HEK293T (cell line): ENCODE measurements at regions not wholly inside any gene's neighbourhood (a gene's known extent, or its start where the extent isn't known, plus 50 kb on each side); places are given as distances from the start of the nearest gene placed in this dataset.

Source experiments
- CTCF ChIA-PET: fragments of 350-600 bp; formaldehyde crosslinking; extraction: SDS; loops from one replicate; lab custom pipeline; 2021; ENCODE audit warnings: antibody characterized with exemption, inconsistent platforms; lab: Yijun Ruan, JAX
- POLR2A ChIA-PET: fragments of 350-600 bp; formaldehyde crosslinking; extraction: SDS; loops from one replicate; lab custom pipeline; 2020; ENCODE audit warnings: antibody characterized with exemption, inconsistent platforms; lab: Yijun Ruan, JAX
- DNase-seq: peaks from one replicate; pipeline ENCODE4 v3.0.0; 2012; ENCODE audit warnings: mixed read lengths; ENCODE audit errors: extremely low spot score
- ARNT ChIP-seq: fragments of 450-650 bp; IDR thresholded peaks from 2 replicates; pipeline ENCODE4 v1.6.1; 2017; ENCODE audit warnings: mild to moderate bottlenecking
- BHLHE40 ChIP-seq: fragments of 450-650 bp; IDR thresholded peaks from 2 replicates; pipeline ENCODE4 v1.6.1; 2016; ENCODE audit warnings: mild to moderate bottlenecking, moderate library complexity, borderline replicate concordance
- CTBP1 ChIP-seq: fragments of 450-650 bp; IDR thresholded peaks from 2 replicates; pipeline ENCODE4 v1.6.1; 2016; ENCODE audit warnings: borderline replicate concordance
- ELF4 ChIP-seq: fragments of 450-650 bp; IDR thresholded peaks from 2 replicates; pipeline ENCODE4 v1.6.1; 2017; ENCODE audit warnings: antibody characterized with exemption
- FOXA1 ChIP-seq: fragments of 450-650 bp; IDR thresholded peaks from 2 replicates; pipeline ENCODE4 v1.6.1; 2016; ENCODE audit warnings: mild to moderate bottlenecking
- FOXK2 ChIP-seq: fragments of 450-650 bp; IDR thresholded peaks from 2 replicates; pipeline ENCODE4 v1.6.1; 2016; ENCODE audit warnings: mild to moderate bottlenecking
- FOXM1 ChIP-seq: fragments of 450-650 bp; IDR thresholded peaks from 2 replicates; pipeline ENCODE4 v1.6.1; 2017; ENCODE audit warnings: mild to moderate bottlenecking, borderline replicate concordance
- HDGF ChIP-seq: fragments of 450-650 bp; IDR thresholded peaks from 2 replicates; pipeline ENCODE4 v1.6.1; 2017; ENCODE audit warnings: antibody characterized with exemption, borderline replicate concordance
- L3MBTL2 ChIP-seq: fragments of 450-650 bp; conservative IDR thresholded peaks from 2 replicates; pipeline ENCODE4 v1.6.1; 2016; ENCODE audit warnings: mild to moderate bottlenecking
- LEF1 ChIP-seq: fragments of 450-650 bp; IDR thresholded peaks from 2 replicates; pipeline ENCODE4 v1.6.1; 2017; ENCODE audit warnings: mild to moderate bottlenecking, borderline replicate concordance
- NFRKB ChIP-seq: fragments of 450-650 bp; IDR thresholded peaks from 2 replicates; pipeline ENCODE4 v1.6.1; 2016; ENCODE audit warnings: mild to moderate bottlenecking, moderate library complexity
- PKNOX1 ChIP-seq: fragments of 450-650 bp; IDR thresholded peaks from 2 replicates; pipeline ENCODE4 v1.6.1; 2016
- SP1 ChIP-seq: fragments of 450-650 bp; IDR thresholded peaks from 2 replicates; pipeline ENCODE4 v1.6.1; 2017
- SUZ12 ChIP-seq: fragments of 450-650 bp; IDR thresholded peaks from 2 replicates; pipeline ENCODE4 v1.6.1; 2016; ENCODE audit warnings: mild to moderate bottlenecking
- TARDBP ChIP-seq: fragments of 450-650 bp; IDR thresholded peaks from 2 replicates; pipeline ENCODE4 v1.6.1; 2016
- ZNF384 ChIP-seq: fragments of 450-650 bp; IDR thresholded peaks from 2 replicates; pipeline ENCODE4 v1.6.1; 2016

- DNase-seq: no peak
- TF ChIP-seq HDGF (no peak), NFRKB (no peak), ELF4 (no peak), FOXK2 (no peak), FOXM1 (no peak), CTBP1 (no peak), L3MBTL2 (no peak), ZNF384 (no peak), PKNOX1 (no peak), SP1 (no peak), TARDBP (no peak), LEF1 (no peak), FOXA1 (no peak)
- ChIA-PET CTCF (no interaction called here), POLR2A (no interaction called here)
Measured at GRCh38 chr11:31936312-31936711, 125.2 kb upstream of the PAX6 start.

DNA sequence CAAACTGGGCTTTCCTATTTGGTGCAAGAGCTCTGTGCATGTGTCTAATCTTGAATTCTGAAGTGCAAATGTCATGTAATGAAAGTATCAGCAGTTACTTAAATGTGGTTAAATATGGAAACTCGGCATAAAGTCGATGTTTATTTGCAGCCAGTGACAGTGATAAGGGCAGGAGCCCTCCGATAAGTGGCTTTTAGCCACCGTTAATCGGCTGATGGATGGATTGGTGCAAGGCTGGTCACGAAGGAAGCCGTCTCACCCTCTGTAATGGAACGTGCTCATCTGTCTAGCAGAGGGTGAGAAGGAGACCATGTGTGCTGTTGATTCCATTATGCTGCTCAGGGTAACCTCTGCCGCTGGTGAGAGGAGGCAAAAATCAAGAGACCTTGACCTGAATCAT lies 121.8 kb upstream of the PAX6 start:
- no peak for TF ChIP-seq L3MBTL2
- TF ChIP-seq FOXM1: no peak
- TF ChIP-seq NFRKB: no peak
- TF ChIP-seq ELF4: no peak
- TF ChIP-seq FOXK2: no peak

DNA sequence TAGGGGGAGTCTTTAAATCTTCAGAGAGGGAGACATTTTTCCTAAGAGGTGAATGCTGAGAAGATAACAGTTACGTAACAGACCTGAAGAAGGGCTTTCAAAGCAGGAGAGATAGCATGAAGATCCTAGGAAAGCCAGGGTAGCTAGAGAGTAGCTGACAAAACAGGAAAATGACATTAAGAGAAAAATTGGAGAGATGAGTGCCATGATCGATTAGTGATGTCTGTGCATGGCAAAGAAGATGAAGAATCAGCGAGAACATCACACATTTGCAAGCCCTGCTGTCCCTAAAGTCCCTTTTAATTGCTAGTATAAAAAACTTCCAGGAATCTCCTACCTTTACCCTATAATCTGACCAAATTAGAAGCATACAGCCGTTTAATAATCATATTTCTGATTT lies 116.9 kb upstream of the PAX6 start:
- ChIA-PET CTCF (no interaction called here), POLR2A (no interaction called here)
- no peak for TF ChIP-seq BHLHE40
- no peak for TF ChIP-seq SP1
- TF ChIP-seq SUZ12: no peak
- TF ChIP-seq TARDBP: no peak
- DNase-seq: no peak

More for the DNA sequence above, 121.8 kb upstream of the PAX6 start:
- CTCF ChIA-PET: interaction anchor here (1.8 kb wide), 1 partner anchor 25 kb away, joined by 8 read pairs; no protein-coding TSS in a partner anchor
- POLR2A ChIA-PET: no interaction called here
- DNase-seq: no peak

GRCh38 chr11:31926816-31927528 lies 115.8 kb upstream of the PAX6 start:
- no peak for DNase-seq
- CTCF ChIA-PET: interaction anchor here (0.7 kb wide), 1 partner anchor 31 kb away, joined by 3 read pairs; no protein-coding TSS in a partner anchor
- POLR2A ChIA-PET: no interaction called here
- TF ChIP-seq ZNF384: no peak
- no peak for TF ChIP-seq BHLHE40
- TF ChIP-seq PKNOX1: no peak
- TF ChIP-seq NFRKB: no peak
- no peak for TF ChIP-seq TARDBP
- TF ChIP-seq L3MBTL2: no peak
- TF ChIP-seq LEF1: no peak
- no peak for TF ChIP-seq FOXA1
- TF ChIP-seq CTBP1: no peak
- TF ChIP-seq SP1: no peak
- TF ChIP-seq FOXM1: no peak
- no peak for TF ChIP-seq ELF4
- TF ChIP-seq ARNT: no peak
- TF ChIP-seq FOXK2: no peak
- no peak for TF ChIP-seq HDGF
- no peak for TF ChIP-seq SUZ12

GRCh38 chr11:31926106-31926505 lies 115.0 kb upstream of the PAX6 start:
- TF ChIP-seq ELF4 (no peak), FOXM1 (no peak), PKNOX1 (no peak), FOXA1 (no peak), ARNT (no peak), SUZ12 (no peak), NFRKB (no peak), SP1 (no peak), ZNF384 (no peak), HDGF (no peak), LEF1 (no peak), CTBP1 (no peak), TARDBP (no peak), FOXK2 (no peak)
- ChIA-PET POLR2A (no interaction called here), CTCF (interaction anchor here (0.7 kb wide), 1 partner anchor 32 kb away, joined by 3 read pairs; no protein-coding TSS in a partner anchor)
- no peak for DNase-seq

DNA sequence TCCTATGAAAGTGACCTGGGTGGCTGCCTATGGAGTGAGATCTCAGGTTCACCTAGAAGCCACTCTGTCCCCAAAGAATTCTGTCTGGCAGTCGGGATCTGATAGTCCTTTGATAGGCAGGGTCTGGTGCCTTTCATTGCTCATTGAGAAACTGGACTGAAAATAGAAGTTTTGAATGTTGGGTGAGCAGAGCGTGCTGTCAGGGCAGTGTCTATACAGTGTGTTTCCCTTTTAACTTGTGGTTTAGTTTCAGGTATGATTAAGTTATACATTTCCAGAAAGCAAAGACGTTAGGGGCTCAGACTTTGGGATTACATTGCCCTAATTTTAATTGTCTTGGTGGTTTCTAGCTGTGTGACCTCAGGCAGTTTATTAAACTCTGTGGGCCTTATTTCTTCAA lies 111.3 kb upstream of the PAX6 start:
- DNase-seq: no peak
- ChIA-PET POLR2A (no interaction called here), CTCF (no interaction called here)
- TF ChIP-seq HDGF: no peak
- TF ChIP-seq FOXM1: no peak
- no peak for TF ChIP-seq ELF4
- TF ChIP-seq PKNOX1: no peak
- no peak for TF ChIP-seq FOXK2
- no peak for TF ChIP-seq ARNT
- TF ChIP-seq NFRKB: no peak
- TF ChIP-seq TARDBP: no peak
- no peak for TF ChIP-seq SP1
- TF ChIP-seq ZNF384: no peak
- TF ChIP-seq SUZ12: no peak
- TF ChIP-seq FOXA1: no peak
- no peak for TF ChIP-seq BHLHE40
- TF ChIP-seq L3MBTL2: no peak
- no peak for TF ChIP-seq LEF1
- no peak for TF ChIP-seq CTBP1
